Stimulated activated CD8-positive, alpha-beta memory T cell treated with anti-CD3 and anti-CD28 coated beads, Interleukin-7, amount 100 ng/mL, for 1 hour (primary cell): ENCODE measurements at regions not wholly inside any gene's neighbourhood (a gene's known extent, or its start where the extent isn't known, plus 50 kb on each side); places are given as distances from the start of the nearest gene placed in this dataset.
"Not testable (repeated sequence)": the region's sequence is repeated elsewhere in the genome, so short reads cannot be mapped to it uniquely, and the experiment has no call there.

Experiments used
- DNase-seq, 2 donors: peaks; one replicate each; pipeline ENCODE4 v3.0.0-alpha.2; 2020; ENCODE audit warnings: low read depth in 2 of 2

DNA sequence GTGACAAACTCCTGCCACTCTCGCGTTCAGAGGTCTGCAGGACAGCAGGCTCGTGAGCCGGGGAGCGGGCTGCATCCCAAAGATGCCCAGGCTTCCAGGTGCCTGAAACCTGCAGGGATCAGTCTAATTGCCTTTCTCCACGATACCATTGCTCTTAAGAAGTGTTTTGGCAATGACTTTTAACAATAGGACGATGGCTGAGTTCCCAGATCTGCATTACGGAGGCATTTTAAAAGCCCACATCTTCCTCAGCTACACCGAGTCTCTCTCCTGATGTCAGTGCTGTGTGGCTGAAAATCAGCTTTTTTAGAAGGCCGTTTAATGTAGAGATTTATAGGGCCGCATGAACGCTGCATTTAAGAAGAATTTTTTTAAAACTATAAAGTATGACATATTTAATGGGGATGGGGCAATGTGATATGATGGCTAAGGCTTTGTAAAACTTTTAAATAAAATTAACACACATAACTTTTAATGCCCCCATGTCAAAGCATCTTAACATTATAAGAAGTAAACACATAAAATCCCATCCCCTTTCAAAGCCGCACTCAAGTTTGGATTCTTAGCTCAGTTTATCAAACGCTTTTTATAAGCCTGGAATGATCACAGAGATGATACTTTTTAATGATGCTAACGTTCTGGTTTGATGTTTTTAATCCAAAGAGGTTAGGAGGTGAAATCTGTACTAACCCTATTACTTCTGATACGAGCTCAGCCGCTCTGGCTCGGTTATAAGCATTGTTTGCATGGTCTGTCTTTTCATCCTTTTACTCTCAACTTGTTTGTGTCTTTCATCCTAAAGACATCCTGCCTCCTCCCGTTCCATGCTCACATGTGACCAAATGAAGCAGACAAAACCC, 386.0 kb downstream of the SMOC2 start:
- no peak for DNase-seq

DNA sequence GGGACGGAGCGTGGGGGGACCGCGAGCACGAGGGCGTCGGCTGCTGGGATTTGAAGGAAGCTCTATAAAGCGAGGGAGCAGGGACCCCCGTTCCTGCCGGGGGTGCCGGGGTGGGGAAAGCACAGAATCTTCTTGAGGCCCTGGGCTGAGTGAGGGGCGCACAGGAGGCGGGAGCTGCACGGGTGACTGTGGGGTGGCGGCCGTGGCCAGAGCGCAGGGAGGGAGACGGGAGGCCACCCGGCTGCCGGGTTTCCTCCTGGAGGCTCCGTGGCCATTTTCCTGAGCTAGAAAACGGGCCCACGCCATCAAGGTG, 385.1 kb downstream of the SMOC2 start:
- DNase-seq: no peak

DNA sequence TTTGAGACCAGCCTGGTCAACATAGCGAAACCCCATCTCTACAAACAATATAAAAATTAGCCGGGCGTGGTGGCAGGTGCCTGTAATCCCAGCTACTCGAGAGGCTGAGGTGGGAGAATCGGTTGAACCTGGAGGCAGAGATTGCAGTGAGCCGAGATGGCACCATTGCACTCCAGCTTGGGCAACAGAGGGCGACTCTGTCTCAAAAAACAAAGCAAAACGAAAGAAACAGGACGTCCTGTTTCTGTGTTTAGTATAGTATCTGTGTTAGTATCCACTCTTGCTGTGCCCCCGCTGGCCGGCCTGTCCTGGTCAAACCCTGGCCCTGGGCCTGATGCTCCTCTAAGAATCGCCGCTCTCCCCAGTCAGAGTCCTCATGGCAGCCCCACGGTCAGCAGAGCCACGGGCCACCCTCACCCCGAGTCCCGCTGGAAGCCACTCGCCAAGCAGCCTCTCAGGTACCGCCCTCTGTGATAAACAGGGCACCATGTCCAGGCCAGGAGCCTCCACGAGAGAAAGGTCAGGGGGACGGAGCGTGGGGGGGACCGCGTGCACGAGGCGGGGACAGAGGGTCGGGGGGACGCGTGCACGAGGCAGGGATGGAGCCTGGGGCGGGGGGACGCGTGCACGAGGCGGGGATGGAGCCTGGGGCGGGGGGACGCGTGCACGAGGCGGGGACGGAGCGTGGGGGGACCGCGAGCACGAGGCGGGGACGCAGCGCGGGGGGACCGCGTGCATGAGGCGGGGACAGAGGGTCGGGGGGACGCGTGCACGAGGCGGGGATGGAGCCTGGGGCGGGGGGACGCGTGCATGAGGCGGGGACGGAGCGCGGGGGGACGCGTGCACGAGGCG, 384.5 kb downstream of the SMOC2 start:
- DNase-seq: no peak

DNA sequence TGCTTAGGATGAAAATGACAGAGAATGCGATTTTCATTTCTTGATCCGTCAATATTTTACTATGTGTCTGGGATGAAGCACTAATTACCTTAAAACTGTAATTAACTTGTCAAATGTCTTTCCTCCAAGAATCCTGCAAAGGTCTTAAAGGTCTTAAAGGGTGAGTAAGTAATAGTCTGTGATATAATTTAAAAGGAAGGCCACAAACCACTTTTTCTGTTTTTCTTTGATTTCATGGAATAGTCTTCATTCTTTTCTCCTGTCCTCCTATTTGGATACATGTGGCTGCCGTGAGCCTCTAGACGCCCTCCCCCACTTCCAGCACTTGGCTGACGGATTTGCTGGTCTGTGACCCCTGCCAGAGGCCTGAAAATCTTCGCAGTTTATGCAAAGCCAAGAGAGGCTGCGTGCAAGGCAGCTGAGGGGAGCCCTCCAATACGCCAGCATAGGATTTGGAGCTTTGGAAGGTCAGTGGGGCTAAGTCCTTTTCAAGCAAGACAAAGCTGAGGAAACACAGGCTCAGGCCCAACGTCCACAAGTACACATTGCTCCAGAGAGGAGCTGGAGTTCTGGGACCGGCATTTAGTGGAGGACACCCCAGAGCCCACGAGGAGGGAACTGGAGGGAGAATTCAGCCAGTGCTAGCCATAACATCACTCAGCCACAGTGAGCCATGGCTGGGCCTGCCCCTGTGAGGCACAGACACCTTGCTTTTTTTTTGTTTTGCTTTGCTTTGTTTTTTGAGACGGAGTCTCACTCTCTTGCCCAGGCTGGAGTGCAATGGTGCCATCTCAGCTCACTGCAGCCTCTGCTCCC, 382.6 kb downstream of the SMOC2 start:
- no peak for DNase-seq

DNA sequence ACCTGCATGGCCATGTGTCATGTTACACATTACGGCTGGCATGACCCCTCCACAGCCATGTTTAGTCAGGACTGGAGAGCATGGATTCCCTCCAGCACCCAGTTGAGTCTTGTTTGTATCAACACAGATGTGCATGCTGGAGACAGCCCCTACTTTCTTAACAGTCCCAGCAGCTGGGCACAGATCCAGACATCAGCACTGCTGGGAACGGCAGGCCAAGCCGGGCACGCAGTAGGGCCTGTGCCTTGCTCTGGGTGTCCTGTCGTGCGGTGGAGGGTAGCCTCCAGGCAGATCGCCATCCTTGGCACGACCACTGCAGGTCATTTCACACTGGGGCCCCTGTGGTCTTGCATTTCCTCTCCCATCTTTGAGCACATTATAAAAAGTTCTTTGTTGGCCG, 381.4 kb downstream of the SMOC2 start:
- no peak for DNase-seq

DNA sequence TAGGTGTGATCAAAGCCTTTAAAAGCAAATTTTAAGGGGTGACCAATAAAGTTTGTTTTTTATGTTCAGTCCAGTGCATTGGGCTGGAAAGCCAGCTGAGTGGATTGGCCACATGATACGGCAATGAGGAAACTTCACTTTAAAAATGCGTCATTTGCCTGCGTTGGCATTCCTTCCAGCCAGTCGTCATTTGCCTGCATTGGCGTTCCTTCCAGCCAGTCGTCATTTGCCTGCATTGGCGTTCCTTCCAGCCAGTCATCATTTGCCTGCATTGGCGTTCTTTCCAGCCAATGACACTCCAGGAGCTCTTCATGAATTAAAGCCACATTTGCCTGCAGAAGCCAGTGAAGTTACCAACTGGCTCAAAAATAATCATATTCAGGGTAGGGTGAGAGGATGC, 378.6 kb downstream of the SMOC2 start:
- DNase-seq: no peak

DNA sequence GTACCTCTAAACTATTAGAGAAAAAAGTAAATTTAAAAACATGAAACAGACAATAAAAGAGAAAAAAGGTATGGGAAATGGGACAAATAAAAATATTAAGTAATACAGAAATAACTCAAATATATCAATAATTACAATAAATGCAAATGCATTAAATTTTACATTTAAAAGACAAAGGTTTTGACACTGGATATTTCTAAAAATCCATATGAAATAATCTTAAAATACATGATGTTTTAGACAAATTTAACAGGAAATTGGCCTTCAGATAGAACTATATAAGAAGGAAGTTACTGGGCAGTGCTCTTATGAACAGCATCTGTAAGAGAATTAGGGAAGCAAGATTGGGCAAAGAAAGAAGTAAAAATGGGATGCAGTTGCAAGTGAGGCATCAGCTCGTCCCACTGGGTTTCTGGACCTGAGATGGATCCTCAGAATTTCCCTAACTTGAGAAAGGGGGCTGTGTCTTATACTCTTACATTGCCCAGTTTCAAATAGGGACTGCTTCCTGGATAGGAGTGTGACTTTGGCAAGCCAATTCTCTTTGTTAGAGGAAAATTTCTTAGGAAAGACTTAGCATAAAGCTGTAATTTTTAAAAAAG, 376.7 kb downstream of the SMOC2 start:
- no peak for DNase-seq

DNA sequence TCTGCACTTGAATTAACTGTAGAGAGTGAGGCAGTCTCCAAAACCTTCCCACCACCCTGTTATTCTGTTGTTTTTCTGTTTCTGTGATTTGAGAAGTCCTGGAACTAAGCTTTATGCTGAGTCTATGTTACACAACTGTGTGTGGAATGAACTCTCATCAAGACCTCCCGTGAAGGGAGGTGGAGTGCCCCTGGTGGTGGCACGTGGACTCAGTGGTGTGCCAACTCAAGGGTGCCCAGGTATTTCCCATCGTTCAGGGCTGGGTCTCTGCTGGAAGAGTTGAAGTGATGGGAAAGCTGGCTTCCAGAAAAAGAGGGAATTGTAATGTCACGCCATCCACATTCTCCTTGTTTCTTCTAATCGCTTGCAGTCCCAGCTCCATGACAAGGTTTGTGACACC, 374.2 kb downstream of the SMOC2 start:
- DNase-seq: no peak

DNA sequence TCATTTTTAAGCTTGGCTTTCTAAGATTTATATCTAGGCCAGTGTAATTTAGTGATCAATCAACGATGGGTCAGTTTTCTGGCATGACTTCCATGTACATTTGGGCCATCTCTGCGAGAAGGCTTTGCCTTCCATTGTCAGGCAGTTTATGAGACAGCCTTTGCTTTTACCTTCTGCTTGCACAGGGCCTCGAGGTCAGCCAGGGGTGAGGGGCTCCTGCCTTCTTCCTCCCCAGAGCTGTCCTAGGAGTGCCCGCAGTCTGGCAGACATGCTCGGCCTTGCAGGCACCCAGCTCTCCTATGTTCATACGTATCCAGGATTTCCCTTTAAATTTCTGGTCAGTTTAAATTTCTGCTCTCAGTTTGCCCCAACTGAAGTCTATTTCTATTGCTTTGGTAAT, 367.2 kb downstream of the SMOC2 start:
- no peak for DNase-seq

DNA sequence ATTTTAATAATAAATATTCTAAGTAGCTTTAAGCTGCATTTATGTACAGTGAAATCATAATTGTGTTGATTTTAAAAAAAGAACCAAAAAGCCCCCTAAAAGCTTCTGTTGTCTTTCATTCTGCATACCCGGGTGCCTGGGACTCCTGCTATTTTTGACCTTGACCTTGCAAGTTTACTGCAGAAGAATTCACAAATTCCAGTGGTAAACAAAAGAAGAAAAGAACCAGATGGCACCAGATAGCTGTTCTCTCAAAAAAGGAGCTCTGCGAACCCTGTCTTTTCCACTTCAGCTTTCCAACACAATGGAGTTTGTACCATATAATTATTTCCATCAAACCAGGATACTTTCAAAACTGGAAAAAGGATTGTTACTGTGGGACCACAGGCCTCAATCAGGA, 363.3 kb downstream of the SMOC2 start:
- DNase-seq: no peak

DNA sequence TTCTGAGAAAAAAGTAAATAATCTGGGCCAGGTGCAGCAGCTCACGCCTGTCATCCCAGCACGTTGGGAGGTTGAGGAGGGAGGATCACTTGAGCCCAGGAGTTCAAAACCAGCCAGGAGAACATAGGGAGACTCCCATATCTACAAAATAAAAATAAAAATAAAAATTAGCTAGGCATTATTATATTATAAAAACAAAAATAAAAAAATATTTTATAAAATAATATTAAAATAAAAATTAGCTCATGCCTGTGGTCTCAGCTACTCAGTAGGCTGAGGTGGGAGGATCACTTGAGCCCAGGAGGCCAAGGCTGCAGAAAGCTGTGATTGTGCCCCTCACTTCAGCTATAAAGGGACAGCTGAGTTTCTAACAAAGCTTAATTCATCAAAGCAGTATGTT, 362.9 kb downstream of the SMOC2 start:
- DNase-seq: no peak

DNA sequence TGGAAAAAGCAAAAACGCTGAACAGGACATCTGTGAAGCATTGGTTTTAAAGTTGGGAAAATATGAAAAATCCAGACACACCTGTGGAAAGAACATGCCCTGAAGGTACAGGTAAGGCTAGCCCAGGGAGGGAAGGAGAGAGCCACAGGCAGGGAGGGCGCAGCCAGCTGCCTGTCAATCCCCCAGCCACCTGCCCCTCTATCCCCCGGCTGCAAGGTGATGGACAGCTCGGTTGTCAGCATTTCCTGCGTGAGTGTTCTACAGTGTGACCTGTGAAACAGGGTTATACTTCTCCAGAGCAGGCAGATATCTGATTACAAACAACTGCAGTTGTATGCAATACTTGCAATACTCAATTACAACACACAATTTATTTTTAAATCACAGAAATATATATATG, 358.1 kb downstream of the SMOC2 start:
- no peak for DNase-seq

DNA sequence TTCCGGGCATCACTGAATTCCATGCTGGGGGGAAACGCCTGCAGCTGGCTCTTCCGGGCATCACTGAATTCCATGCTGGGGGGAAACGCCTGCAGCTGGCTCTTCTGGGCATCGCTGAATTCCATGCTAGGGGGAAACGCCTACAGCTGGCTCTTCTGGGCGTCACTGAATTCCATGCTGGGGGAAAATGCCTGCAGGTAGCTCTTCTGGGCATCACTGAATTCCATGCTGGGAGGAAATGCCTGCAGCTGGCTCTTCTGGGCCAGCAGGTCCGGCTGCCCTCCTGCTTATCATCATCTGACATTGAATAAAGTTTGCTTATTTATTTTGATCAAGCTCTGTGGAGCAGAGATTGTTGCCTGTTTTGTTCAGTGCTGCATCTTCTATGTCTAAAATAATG, 355.1 kb downstream of the SMOC2 start:
- DNase-seq: no peak

DNA sequence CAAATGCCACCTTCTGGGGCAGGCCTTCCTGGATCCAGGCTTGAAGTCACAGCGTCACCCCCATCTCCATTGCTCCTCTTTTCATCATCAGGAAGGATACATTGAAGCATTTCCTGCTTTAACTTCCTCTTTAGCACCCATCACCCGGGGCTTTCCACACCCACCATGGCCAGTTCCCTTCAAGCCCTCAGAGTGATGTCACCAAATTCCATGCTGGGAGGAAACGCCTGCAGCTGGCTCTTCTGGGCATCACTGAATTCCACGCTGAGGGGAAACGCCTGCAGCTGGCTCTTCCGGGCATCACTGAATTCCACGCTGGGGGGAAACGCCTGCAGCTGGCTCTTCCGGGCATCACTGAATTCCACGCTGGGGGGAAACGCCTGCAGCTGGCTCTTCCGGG, 354.6 kb downstream of the SMOC2 start:
- DNase-seq: not testable (repeated sequence)

DNA sequence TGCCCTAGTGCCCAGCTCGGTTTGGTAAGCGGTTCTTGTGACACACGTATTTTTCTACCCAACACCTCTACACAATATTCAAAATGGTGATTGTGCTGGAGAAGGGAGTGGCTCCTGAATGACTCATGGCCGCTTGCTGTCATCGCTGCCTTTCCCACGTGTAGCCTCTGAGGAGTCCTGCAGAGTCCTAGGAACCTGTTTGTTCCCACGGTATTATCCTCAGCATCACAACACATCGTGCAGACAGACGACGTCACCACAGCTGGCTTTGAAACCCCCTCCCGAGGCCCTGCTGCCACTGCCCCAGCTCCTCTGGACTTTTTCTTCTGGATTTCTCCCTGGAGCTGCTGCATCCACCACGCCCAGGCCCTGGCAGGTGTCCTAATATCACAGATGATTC, 353.5 kb downstream of the SMOC2 start:
- no peak for DNase-seq

DNA sequence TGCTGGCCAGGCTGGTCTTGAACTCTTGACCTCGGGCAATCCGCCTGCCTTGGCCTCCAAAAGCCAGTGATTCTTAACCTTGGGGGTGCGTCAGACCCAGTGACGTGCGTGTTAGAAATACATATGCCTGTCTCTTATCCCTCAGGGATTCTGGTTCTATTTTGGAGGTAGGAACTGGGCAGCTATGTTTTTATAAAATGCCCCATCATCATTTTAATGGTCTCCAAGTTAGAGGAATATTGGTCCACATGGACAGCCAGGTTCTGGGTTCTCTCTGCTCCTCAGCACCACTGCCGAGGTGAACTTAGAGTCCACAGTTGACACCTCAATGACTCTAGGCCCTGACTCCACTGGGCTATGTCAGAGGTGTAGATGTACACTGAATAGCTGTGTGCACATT, 352.7 kb downstream of the SMOC2 start:
- DNase-seq: no peak

DNA sequence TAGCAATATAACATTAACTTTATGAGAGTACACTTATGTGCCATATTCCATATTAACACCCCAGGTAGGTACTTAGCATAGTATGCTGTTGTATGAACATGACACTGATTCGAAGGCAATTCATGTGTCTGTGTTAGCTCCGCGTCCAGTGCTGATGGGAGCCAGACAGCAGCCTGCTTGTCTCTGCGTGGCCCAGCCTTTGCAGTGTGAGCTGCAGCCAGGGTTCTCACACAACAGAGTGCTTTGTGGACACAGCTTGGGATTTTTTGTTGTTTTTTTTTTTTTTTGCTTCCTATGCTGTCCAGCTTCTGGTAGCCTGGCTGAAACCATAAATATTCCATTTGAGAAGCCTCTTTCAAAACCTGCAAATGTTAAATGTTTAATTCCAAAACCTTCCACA, 350.9 kb downstream of the SMOC2 start:
- DNase-seq: no peak

DNA sequence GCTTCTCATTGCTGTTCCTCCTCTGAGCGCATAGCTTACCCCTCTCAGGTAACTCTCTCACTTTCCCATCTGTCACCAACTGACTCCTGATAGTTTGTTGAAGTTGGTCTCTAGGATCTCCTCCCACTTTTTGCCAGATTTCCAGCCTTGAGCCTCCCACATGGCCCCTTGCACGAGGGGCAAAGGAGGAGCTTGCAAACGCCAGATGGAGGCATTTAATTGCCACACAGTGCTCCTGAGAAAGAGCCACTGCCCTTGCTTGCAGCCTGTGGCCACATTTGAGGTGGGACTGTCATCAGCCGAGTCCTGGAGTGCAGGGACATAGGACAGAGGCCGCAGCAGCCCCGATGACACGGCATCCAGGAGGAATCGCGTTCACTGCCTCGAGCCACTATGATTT, 348.7 kb downstream of the SMOC2 start:
- no peak for DNase-seq

DNA sequence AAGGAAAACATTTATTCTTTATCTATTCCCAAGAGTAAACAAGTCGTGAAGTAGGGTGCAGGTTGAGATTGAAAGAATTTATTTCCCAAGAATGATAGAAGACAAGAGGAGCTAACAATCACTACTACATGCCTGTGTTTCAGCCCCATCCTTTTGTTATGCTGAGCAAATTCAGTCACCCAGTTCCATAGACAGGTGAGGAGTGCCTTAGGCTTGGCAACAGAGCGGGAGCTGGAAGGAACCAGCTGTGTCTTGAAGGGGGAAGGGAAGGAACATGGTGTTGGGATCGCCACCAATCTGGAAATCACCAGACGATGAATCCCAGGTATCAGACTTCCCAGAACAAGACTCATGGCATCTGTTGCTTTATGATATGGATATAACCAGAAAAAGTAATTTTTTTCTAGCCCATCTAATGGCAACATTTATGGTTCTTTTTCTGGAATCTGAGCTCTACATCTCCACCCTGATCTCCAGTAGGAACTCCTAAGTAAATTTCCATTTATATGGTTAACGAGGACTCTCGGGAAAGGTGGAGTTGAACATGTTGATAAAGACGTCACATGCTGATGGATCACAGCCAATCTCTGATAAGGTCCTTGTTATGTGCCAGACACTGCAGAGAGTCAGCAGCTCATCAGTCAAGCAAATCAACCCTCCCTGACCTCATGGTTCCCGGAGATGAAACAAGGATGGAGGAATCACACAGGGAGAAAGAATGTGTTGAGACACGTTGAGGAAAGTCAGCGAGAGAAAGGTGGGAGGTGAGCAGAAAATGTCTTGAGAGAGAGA, 344.9 kb downstream of the SMOC2 start:
- DNase-seq: no peak

DNA sequence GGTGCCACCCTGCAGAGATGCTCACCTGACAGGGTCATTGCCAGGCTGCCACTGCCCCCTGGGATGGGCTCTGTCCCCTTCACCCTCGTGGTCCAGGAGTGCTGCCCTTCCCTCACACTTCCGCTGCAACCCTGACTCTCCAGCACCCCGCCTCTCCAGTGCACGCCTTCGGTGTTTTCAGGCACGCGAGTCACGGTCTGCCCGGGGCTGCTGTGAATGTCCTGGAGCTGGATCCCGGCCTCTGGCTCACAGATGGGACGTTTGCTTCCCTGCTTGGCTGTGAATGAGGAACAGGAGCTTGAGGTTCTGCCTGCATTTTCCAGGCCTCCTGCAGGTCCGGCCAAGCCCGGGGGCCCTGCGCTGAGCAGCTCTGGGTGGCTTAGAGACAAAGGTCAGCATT, 343.4 kb downstream of the SMOC2 start:
- DNase-seq: no peak

DNA sequence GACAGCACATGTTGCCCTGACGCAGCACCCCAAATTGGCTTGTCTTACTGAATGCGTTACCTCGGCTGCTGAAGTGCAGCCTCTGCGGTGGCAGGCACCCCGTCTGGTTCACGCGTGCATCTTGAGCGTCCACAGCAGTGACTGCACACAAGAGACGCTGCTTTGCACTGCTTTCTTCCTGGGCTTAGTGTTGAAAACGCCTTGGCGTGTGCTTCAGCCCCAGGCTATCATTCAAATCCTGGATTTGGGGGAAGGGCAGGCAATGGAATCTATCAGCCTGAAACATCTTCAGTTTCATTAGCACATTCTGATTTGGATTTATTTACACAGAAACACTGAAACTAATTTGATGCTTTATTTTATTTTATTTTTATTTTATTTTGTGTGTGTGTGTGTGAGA, 342.7 kb downstream of the SMOC2 start:
- DNase-seq: no peak
